Erythroblast (primary cell): ENCODE measurements at regions not wholly inside any gene's neighbourhood (a gene's known extent, or its start where the extent isn't known, plus 50 kb on each side); places are given as distances from the start of the nearest gene placed in this dataset.

ENCODE experiments used
- GATA1 ChIP-seq: IDR thresholded peaks from 2 replicates; pipeline ENCODE4 v1.6.1; 2011; ENCODE audit warnings: low read depth, mild to moderate bottlenecking, control low read depth, low read length, moderate library complexity
- POLR2A ChIP-seq: IDR thresholded peaks from 2 replicates; pipeline ENCODE4 v1.6.1; 2011; ENCODE audit warnings: mild to moderate bottlenecking, low read length

DNA sequence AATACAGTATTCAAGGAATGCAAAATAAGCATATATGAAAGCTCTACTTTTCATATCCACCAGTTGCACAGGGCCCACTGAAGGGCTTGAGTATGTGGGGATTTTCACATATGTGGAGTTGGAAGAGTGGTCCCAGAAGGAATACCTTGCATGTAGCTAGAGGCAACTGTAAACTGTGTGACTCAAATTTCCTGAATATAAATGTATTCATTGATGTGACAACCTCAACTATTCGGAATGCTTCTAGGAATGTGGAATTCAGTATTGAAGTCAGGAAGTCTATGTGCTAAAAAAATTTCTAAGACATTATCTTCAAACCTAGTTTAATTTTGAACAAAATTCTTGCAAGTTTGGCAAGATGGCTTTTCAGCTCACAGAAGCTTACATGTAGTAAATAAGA lies 695.5 kb upstream of the SEMA3D start:
- TF ChIP-seq POLR2A (no peak), GATA1 (no peak)
